ENCODE measurements at regions not wholly inside any gene's neighbourhood (a gene's known extent, or its start where the extent isn't known, plus 50 kb on each side); places are given as distances from the start of the nearest gene placed in this dataset.

DNA sequence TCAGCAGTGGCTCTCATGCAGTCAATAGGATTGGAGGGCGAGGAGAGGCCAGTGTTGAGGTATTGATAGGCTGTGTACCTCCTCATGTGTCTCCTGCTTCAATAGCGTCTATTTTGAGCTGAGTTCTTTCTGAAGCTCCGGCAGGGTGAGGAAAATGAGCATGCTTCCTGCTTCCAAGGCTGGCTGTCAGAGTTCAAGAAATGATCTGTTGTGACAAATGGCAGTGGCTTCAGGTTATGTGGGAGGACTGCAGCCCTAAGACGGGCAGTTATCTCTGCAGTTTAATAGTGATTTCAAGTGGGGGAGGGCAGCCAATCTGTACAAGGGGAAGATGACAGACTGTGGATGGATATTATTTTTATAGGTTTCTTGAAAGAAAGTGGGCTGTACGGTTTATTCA, 54.0 kb upstream of the CXCL14 start:
- intact Hi-C loops (cut with DNase I), result no loop called here
- Histone ChIP-seq H3K27ac (no peak overlapping the region), H3K27me3 (no peaks in the 10 kb centered on the region), H3K4me3 (no peak overlapping the region), H3K36me3 (replicated peaks in 1 of 2; ENCODE audit: insufficient read depth in 1 of 2, low read depth in 2 of 2) (no peaks in the 10 kb centered on the region), H3K4me1 (no peaks in the 10 kb centered on the region), H3K9me3 (no peaks in the 10 kb centered on the region)
- 37 to 71% methylated on average over 5 of the region's 5 CpGs for WGBS, 2 donors
- ATAC-seq, result no peak
- TF ChIP-seq, protein P1, sequence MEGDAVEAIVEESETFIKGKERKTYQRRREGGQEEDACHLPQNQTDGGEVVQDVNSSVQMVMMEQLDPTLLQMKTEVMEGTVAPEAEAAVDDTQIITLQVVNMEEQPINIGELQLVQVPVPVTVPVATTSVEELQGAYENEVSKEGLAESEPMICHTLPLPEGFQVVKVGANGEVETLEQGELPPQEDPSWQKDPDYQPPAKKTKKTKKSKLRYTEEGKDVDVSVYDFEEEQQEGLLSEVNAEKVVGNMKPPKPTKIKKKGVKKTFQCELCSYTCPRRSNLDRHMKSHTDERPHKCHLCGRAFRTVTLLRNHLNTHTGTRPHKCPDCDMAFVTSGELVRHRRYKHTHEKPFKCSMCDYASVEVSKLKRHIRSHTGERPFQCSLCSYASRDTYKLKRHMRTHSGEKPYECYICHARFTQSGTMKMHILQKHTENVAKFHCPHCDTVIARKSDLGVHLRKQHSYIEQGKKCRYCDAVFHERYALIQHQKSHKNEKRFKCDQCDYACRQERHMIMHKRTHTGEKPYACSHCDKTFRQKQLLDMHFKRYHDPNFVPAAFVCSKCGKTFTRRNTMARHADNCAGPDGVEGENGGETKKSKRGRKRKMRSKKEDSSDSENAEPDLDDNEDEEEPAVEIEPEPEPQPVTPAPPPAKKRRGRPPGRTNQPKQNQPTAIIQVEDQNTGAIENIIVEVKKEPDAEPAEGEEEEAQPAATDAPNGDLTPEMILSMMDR (IDR thresholded peaks at IDR 0.05), result no peak
- no peak for TF ChIP-seq POLR2A (IDR thresholded peaks at IDR 0.05)
- no peak for DNase-seq

DNA sequence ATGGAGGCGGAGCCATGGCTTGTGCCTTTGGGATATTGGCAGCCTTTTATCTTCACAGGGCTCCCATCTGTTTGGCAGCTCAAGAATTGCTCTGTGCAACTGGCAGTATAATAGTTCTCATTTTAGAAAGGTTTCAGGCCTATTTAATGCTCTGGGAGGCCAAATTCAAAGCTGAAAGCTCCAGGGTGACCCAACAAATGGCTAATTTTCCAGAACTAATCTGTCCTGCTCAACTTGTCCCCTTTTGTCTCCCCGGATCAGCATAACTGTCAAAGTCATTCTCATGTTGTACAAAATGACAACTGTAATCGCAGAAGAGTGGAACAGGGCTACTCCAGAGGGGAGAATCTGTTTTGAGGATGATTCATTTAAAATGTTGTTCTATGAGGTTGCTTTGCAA, 52.6 kb upstream of the CXCL14 start:
- no peaks in the 10 kb centered on the region for H3K36me3 ChIP-seq (replicated peaks in 1 of 2; ENCODE audit: insufficient read depth in 1 of 2, low read depth in 2 of 2)
- H3K4me3 ChIP-seq, result no peak overlapping the region
- ATAC-seq, result no peak
- H3K27me3 ChIP-seq, result no peaks in the 10 kb centered on the region
- 70 to 79% methylated on average over 3 of the region's 3 CpGs for WGBS, 2 donors
- H3K9me3 ChIP-seq, result no peaks in the 10 kb centered on the region
- DNase-seq, result no peak
- H3K4me1 ChIP-seq, result no peaks in the 10 kb centered on the region
- intact Hi-C loops (cut with DNase I), result no loop called here
- no peak overlapping the region for H3K27ac ChIP-seq
- no peak for TF ChIP-seq POLR2A (IDR thresholded peaks at IDR 0.05)
- TF ChIP-seq, protein P1 (IDR thresholded peaks at IDR 0.05), result no peak

DNA sequence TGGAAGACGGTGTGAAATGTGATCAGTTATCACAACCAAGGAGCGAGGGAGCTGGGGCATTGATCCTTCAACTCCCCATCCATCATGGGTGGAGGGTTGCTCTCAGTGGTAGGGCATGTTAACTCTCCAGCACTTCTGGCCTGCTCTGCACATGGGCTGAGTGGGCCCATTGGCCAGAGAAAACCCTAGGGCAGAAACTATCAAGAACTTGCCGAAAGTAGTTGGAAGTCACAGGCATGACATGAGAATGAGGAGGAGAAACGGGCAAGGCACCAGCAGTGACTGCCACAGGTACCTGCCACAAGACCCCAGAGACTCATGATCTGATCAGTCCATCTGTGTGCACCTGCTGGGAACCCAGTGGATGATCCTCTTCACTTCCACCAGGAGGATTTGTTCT, 50.9 kb upstream of the CXCL14 start:
- no peak overlapping the region for H3K27ac ChIP-seq
- TF ChIP-seq, protein P1 (IDR thresholded peaks at IDR 0.05), result no peak
- TF ChIP-seq POLR2A (IDR thresholded peaks at IDR 0.05), result no peak
- 72 to 79% methylated on average over 3 to 4 of the region's 4 CpGs for WGBS, 2 donors
- H3K4me1 ChIP-seq, result no peaks in the 10 kb centered on the region
- no peak overlapping the region for H3K4me3 ChIP-seq
- H3K36me3 ChIP-seq (replicated peaks in 1 of 2; ENCODE audit: insufficient read depth in 1 of 2, low read depth in 2 of 2), result no peaks in the 10 kb centered on the region
- intact Hi-C loops (cut with DNase I), result no loop called here
- no peaks in the 10 kb centered on the region for H3K9me3 ChIP-seq
- ATAC-seq (no peak), DNase-seq (no peak)
- no peaks in the 10 kb centered on the region for H3K27me3 ChIP-seq

DNA sequence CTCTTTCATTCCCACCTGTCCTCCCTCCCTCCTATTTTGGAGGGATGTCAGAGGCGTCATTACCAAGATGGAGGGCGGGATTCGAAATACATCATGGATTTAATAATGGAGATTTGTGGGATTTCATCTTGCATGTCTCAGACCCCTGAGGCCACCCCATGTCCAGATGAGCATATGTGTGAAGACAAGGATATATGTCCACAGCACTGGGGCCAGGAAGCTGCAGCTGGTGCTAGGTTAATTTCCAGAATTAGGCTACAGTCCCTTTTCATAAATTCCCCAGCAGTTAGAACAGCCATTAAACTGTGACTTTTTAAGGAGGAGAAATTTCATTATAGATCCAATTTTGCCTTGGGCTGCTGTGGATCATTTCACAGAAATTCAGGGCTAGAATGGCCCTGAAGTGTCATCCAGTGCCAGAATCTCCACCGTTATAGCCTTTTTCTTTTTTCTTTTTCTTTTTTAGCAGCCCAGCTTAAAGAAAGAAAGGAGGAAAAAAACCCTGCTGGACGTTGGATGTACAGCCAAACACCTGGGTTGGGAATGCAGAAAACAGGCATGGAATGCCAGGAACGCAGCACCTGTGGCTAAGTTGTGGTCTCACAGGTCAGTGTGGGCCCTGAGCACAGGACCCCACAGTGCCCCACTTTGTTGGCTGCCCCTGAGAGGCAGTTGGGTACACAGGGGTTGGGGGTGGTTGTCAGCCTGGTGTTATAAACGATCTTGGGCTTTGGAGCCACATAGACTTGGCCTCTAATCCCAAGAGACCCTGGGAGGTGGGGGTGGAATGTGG, 50.2 kb upstream of the CXCL14 start:
- TF ChIP-seq POLR2A (IDR thresholded peaks at IDR 0.05), result no peak
- TF ChIP-seq, protein P1 (IDR thresholded peaks at IDR 0.05), result no peak
- Histone ChIP-seq H3K4me1 (no peaks in the 10 kb centered on the region), H3K4me3 (no peak overlapping the region), H3K27ac (no peak overlapping the region), H3K9me3 (no peaks in the 10 kb centered on the region), H3K36me3 (replicated peaks in 1 of 2; ENCODE audit: insufficient read depth in 1 of 2, low read depth in 2 of 2) (no peaks in the 10 kb centered on the region), H3K27me3 (no peaks in the 10 kb centered on the region)
- ATAC-seq (no peak), DNase-seq (no peak)
- intact Hi-C loops (cut with DNase I), result no loop called here
- 44 to 48% methylated on average over 7 of the region's 7 CpGs for WGBS, 2 donors

Measured in body of pancreas (tissue), 4 donors.